H1 (cell line): ENCODE measurements at regions not wholly inside any gene's neighbourhood (a gene's known extent, or its start where the extent isn't known, plus 50 kb on each side); places are given as distances from the start of the nearest gene placed in this dataset.

Source experiments
- ATF3 ChIP-seq: IDR thresholded peaks from 2 replicates; pipeline ENCODE4 v1.6.1; 2011; ENCODE audit warnings: low read depth, mild to moderate bottlenecking, low read length; ENCODE audit not compliant: insufficient read depth
- EP300 ChIP-seq, 2 experiments: IDR thresholded peaks; 1 replicate in 1 of 2; 2 replicates in 1 of 2; pipeline ENCODE4 v1.6.1; 2011 to 2012; ENCODE audit warnings: low read depth in 2 of 2, low read length in 2 of 2, mild to moderate bottlenecking in 2 of 2, borderline replicate concordance in 1 of 2, inconsistent platforms in 1 of 2, moderate library complexity in 1 of 2
- GABPA ChIP-seq: IDR thresholded peaks from 2 replicates; pipeline ENCODE4 v1.6.1; 2011; ENCODE audit warnings: mild to moderate bottlenecking, low read length, moderate library complexity, borderline replicate concordance; ENCODE audit not compliant: insufficient read depth
- MAFK ChIP-seq: IDR thresholded peaks from 2 replicates; pipeline ENCODE4 v1.6.1; 2012; ENCODE audit warnings: low read depth, mild to moderate bottlenecking, improper control_type of control experiment, low read length
- POU5F1 ChIP-seq: IDR thresholded peaks from 2 replicates; pipeline ENCODE4 v1.6.1; 2011; ENCODE audit warnings: low read depth, mild to moderate bottlenecking, low read length, moderate library complexity
- SAP30 ChIP-seq: fragments of 300-600 bp; sonication (generic); IDR thresholded peaks from 2 replicates; pipeline ENCODE4 v1.7.1; 2012; ENCODE audit warnings: low read length, moderate library complexity, mild to moderate bottlenecking, inconsistent platforms; ENCODE audit not compliant: insufficient read depth, insufficient replicate concordance
- SIRT6 ChIP-seq: IDR thresholded peaks from one replicate; pipeline ENCODE4 v1.7.1; 2012; ENCODE audit warnings: low read length, inconsistent platforms
- TAF1 ChIP-seq: IDR thresholded peaks from 2 replicates; pipeline ENCODE4 v1.6.1; 2011; ENCODE audit warnings: mild to moderate bottlenecking, low read depth, low read length

GRCh38 chr17:72438783-72439182 is 318.0 kb downstream of the SOX9 start (continued):
- no peak for TF ChIP-seq SAP30
- no peak for TF ChIP-seq MAFK
- TF ChIP-seq POU5F1, result no peak
- TF ChIP-seq TAF1, result no peak
- no peak for TF ChIP-seq SIRT6
- no peak for TF ChIP-seq ATF3
- TF ChIP-seq GABPA, result no peak
- no peak for TF ChIP-seq EP300 (IDR thresholded peaks at IDR 0.05; ENCODE audit: borderline replicate concordance in 1 of 2, low read depth in 2 of 2, low read length in 2 of 2)
- TF ChIP-seq, all 59 proteins: peak for 0
